Endodermal cell (in vitro differentiated cells): ENCODE measurements at regions not wholly inside any gene's neighbourhood (a gene's known extent, or its start where the extent isn't known, plus 50 kb on each side); places are given as distances from the start of the nearest gene placed in this dataset.

ENCODE experiments used
- DNase-seq: peaks from one replicate; pipeline ENCODE4 v3.0.0-alpha.2; 2017
- H3K27ac ChIP-seq: 2 replicates; pipeline ENCODE4 v1.5.1; 2013; ENCODE audit warnings: mild to moderate bottlenecking, low read depth, low read length, moderate library complexity
- H3K27me3 ChIP-seq: 2 replicates; pipeline ENCODE4 v1.6.1; 2013; ENCODE audit warnings: mild to moderate bottlenecking, low read length, moderate library complexity; ENCODE audit not compliant: insufficient read depth, control insufficient read depth, poor library complexity, severe bottlenecking
- H3K36me3 ChIP-seq: 2 replicates; pipeline ENCODE4 v1.7.0; 2013; ENCODE audit warnings: mild to moderate bottlenecking, low read length, moderate library complexity; ENCODE audit not compliant: control insufficient read depth, insufficient read depth
- H3K4me1 ChIP-seq: one replicate; pipeline ENCODE4 v1.7.0; 2013; ENCODE audit warnings: low read length; ENCODE audit not compliant: control insufficient read depth, insufficient read depth
- H3K4me3 ChIP-seq: 2 replicates; pipeline ENCODE4 v1.5.1; 2013; ENCODE audit warnings: mild to moderate bottlenecking, low read length, moderate library complexity
- H3K9ac ChIP-seq: 2 replicates; pipeline ENCODE4 v1.6.1; 2013; ENCODE audit warnings: mild to moderate bottlenecking, low read length, moderate library complexity; ENCODE audit not compliant: poor library complexity, severe bottlenecking; ENCODE audit errors: extremely low read depth
- H3K9me3 ChIP-seq: 2 replicates; pipeline ENCODE4 v1.6.1; 2013; ENCODE audit warnings: mild to moderate bottlenecking, low read length, moderate library complexity; ENCODE audit not compliant: control insufficient read depth
- H3K27ac Mint-ChIP-seq: 2 replicates; pipeline ENCODE4 v1.8.0; 2020; ENCODE audit warnings: mixed read lengths
- H3K27me3 Mint-ChIP-seq: 2 replicates; pipeline ENCODE4 v1.8.0; 2021; ENCODE audit warnings: mild to moderate bottlenecking, mixed read lengths; ENCODE audit not compliant: insufficient read depth
- H3K36me3 Mint-ChIP-seq: 2 replicates; pipeline ENCODE4 v1.8.0; 2020; ENCODE audit warnings: low read depth, mixed read lengths
- H3K4me1 Mint-ChIP-seq: 2 replicates; pipeline ENCODE4 v1.8.0; 2020; ENCODE audit warnings: mixed read lengths
- H3K4me3 Mint-ChIP-seq: 2 replicates; pipeline ENCODE4 v1.8.0; 2020; ENCODE audit warnings: mild to moderate bottlenecking, moderate library complexity, mixed read lengths
- H3K9me3 Mint-ChIP-seq: 2 replicates; pipeline ENCODE4 v1.8.0; 2020; ENCODE audit warnings: mild to moderate bottlenecking, mixed read lengths
- WGBS, 2 experiments: methylation state at CpG; one replicate each; pipeline versions ENCODE4 v1.1.5 to v1.1.7; 2013; ENCODE audit warnings: missing lambda C conversion rate in 2 of 2, mixed read lengths in 1 of 2; ENCODE audit not compliant: insufficient coverage in 1 of 2, insufficient read length in 1 of 2; 5-methylcytosine and 5-hydroxymethylcytosine counted together
- TF ChIP-seq, protein P1 (sequence below): fragments of 200-600 bp; sonication (generic); conservative IDR thresholded peaks from 2 replicates; pipeline ENCODE4 v1.5.0; 2021; ENCODE audit warnings: antibody characterized with exemption, mild to moderate bottlenecking

- Histone ChIP-seq H3K9ac (no peak overlapping the region), H3K36me3 (no peaks in the 10 kb centered on the region), H3K27ac (no peak overlapping the region), H3K9me3 (no peaks in the 10 kb centered on the region), H3K27me3 (peaks cover 18% of the 10 kb centered on the region), H3K4me1 (no peaks in the 10 kb centered on the region), H3K4me3 (no peak overlapping the region)
- WGBS, 2 experiments, result 83 to 88% methylated on average over 3 of the region's 3 CpGs
- Mint-ChIP-seq H3K27ac (no peak overlapping the region), H3K4me3 (no peak overlapping the region), H3K4me1 (peaks cover 5% of the 10 kb centered on the region), H3K9me3 (no peaks in the 10 kb centered on the region), H3K27me3 (peaks cover 73% of the 10 kb centered on the region), H3K36me3 (no peaks in the 10 kb centered on the region)
- TF ChIP-seq, protein P1, sequence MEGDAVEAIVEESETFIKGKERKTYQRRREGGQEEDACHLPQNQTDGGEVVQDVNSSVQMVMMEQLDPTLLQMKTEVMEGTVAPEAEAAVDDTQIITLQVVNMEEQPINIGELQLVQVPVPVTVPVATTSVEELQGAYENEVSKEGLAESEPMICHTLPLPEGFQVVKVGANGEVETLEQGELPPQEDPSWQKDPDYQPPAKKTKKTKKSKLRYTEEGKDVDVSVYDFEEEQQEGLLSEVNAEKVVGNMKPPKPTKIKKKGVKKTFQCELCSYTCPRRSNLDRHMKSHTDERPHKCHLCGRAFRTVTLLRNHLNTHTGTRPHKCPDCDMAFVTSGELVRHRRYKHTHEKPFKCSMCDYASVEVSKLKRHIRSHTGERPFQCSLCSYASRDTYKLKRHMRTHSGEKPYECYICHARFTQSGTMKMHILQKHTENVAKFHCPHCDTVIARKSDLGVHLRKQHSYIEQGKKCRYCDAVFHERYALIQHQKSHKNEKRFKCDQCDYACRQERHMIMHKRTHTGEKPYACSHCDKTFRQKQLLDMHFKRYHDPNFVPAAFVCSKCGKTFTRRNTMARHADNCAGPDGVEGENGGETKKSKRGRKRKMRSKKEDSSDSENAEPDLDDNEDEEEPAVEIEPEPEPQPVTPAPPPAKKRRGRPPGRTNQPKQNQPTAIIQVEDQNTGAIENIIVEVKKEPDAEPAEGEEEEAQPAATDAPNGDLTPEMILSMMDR, result peak; percentile 55
- no peak for DNase-seq
Measured at GRCh38 chr1:112328600-112328999, 67.4 kb upstream of the CTTNBP2NL start.

DNA sequence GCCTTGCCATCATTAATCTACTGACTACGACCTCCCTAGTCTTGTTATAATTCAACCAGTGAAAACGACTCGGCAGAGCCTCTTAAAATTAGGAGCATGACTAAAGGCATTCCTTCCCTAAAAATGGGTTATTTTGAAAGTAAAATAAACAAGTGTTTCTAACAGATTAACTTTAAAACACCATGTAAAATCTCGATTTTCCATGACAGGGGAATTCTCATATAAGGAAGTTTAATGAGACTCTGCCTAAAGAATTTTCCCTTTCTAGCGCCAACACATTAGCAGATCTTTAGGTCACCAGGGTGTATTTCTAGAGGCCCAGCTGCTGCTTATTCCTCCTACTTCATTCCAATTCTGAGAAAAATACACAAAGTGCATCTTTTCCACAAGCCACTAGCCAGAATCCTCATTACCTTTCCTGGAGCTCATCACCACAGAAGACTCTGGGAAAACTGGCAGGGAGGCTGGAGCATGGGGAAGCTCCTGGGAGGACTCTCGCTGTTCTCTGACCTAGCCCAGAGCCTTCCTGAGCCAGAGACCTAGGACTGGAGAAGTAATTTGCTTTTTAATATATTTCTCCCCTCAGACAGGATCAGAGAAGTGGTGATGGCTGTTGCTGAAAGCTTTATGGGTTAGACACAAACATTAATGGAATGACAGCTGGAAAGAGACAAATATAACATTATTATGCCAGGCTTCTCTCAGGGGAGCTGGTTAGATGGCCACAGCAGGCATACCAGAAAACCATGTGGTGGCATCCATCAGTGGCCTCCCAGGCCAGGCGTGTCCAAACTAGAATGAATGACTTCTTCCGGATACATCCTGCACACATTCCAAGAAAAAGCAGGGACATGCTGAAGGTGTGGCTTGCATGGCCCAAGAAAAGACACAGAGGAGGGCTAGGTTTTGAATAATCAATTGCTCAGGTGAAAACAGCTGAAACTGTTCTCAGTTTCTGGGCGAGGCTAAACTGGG lies 63.6 kb upstream of the CTTNBP2NL start:
- Histone ChIP-seq H3K27ac (no peak overlapping the region), H3K9me3 (no peaks in the 10 kb centered on the region), H3K36me3 (no peaks in the 10 kb centered on the region), H3K9ac (no peak overlapping the region), H3K27me3 (peaks cover 29% of the 10 kb centered on the region), H3K4me3 (no peak overlapping the region), H3K4me1 (no peaks in the 10 kb centered on the region)
- no peaks in the 10 kb centered on the region for H3K4me1 Mint-ChIP-seq
- no peak overlapping the region for H3K27ac Mint-ChIP-seq
- no peak for DNase-seq
- H3K4me3 Mint-ChIP-seq, result no peak overlapping the region
- no peaks in the 10 kb centered on the region for H3K36me3 Mint-ChIP-seq
- TF ChIP-seq, protein P1, result no peak
- H3K9me3 Mint-ChIP-seq, result no peaks in the 10 kb centered on the region
- WGBS, 2 experiments, result 92 to 94% methylated on average over 8 to 9 of the region's 9 CpGs
- peaks cover 61% of the 10 kb centered on the region for H3K27me3 Mint-ChIP-seq

GRCh38 chr1:112335351-112335750 lies 60.7 kb upstream of the CTTNBP2NL start:
- Histone ChIP-seq H3K27ac (no peak overlapping the region), H3K4me1 (no peaks in the 10 kb centered on the region), H3K27me3 (peaks cover 29% of the 10 kb centered on the region), H3K4me3 (no peak overlapping the region), H3K9ac (no peak overlapping the region), H3K9me3 (no peaks in the 10 kb centered on the region), H3K36me3 (no peaks in the 10 kb centered on the region)
- DNase-seq, result no peak
- Mint-ChIP-seq H3K9me3 (no peaks in the 10 kb centered on the region), H3K4me1 (no peaks in the 10 kb centered on the region), H3K27ac (no peak overlapping the region), H3K36me3 (no peaks in the 10 kb centered on the region), H3K4me3 (no peak overlapping the region), H3K27me3 (peaks cover 52% of the 10 kb centered on the region)
- TF ChIP-seq, protein P1, result no peak
- WGBS, 2 experiments, result 77 to 100% methylated on average over 1 to 3 of the region's 3 CpGs
